Activated B cell treated with CpG ODN at 0.5 μM for 24 hours (primary cell): ENCODE measurements at regions not wholly inside any gene's neighbourhood (a gene's known extent, or its start where the extent isn't known, plus 50 kb on each side); places are given as distances from the start of the nearest gene placed in this dataset.

Experiments used
- ATAC-seq: fragments of 200-7000 bp; cut with Tn5 transposase; one replicate; pipeline ENCODE4 v1.10.0; 2021; ENCODE audit warnings: low read depth, mild to moderate bottlenecking, moderate library complexity
- CTCF ChIA-PET: fragments of 350-600 bp; sonication (Branson Sonifier 250); formaldehyde crosslinking; loops from one replicate; lab custom pipeline; 2021; ENCODE audit warnings: antibody characterized with exemption; lab: Charles Lee
- POLR2A ChIA-PET: fragments of 350-600 bp; sonication (Branson Sonifier 250); formaldehyde crosslinking; loops from one replicate; lab custom pipeline; 2021; ENCODE audit warnings: antibody characterized with exemption; lab: Charles Lee
- DNase-seq: peaks from one replicate; pipeline ENCODE4 v3.0.0; 2022
- H3K27ac Mint-ChIP-seq: one replicate; pipeline ENCODE4 v1.8.0; 2020; ENCODE audit warnings: mixed read lengths
- H3K27me3 Mint-ChIP-seq: one replicate; pipeline ENCODE4 v1.8.0; 2021; ENCODE audit warnings: mixed read lengths
- H3K36me3 Mint-ChIP-seq: one replicate; pipeline ENCODE4 v1.8.0; 2021; ENCODE audit warnings: low read depth, mixed read lengths
- H3K4me1 Mint-ChIP-seq: one replicate; pipeline ENCODE4 v1.8.0; 2021; ENCODE audit warnings: mixed read lengths
- H3K4me3 Mint-ChIP-seq: one replicate; pipeline ENCODE4 v1.8.0; 2020; ENCODE audit warnings: mild to moderate bottlenecking, mixed read lengths
- H3K9me3 Mint-ChIP-seq: one replicate; pipeline ENCODE4 v1.8.0; 2020; ENCODE audit warnings: mixed read lengths
- CTCF ChIP-seq: fragments of 200-600 bp; IDR thresholded peaks from one replicate; pipeline ENCODE4 v1.8.0; 2022; ENCODE audit warnings: antibody characterized with exemption, mild to moderate bottlenecking
- intact Hi-C: fragments of 100-400 bp; cut with micrococcal nuclease; formaldehyde crosslinking; loops from one replicate; pipeline ENCODE4 v1.15.1; 2024

- DNase-seq (peak; percentile 33), ATAC-seq (peak; percentile 84)
- no peaks in the 10 kb centered on the region for H3K27me3 Mint-ChIP-seq
- H3K9me3 Mint-ChIP-seq, result no peaks in the 10 kb centered on the region
- intact Hi-C loops, result loop anchor here (1.0 to 5.0 kb wide), 9 partner anchors 14 to 1393 kb away; partner anchors contain the start of genes FNDC3A and TRIM13
- H3K4me1 Mint-ChIP-seq, result peaks cover 54% of the 10 kb centered on the region
- H3K36me3 Mint-ChIP-seq, result no peaks in the 10 kb centered on the region
- no peak for TF ChIP-seq CTCF
- ChIA-PET POLR2A (interaction anchor here (0.6 to 5.1 kb wide), 36 partner anchors 10 to 434 kb away, joined by 3 to 92 read pairs (median 4); partner anchors contain the start of genes SPRYD7 and TRIM13), CTCF (interaction anchor here (0.7 to 1.2 kb wide), 11 partner anchors 9 to 545 kb away, joined by 3 to 8 read pairs (median 4); no protein-coding TSS in a partner anchor)
- peak overlapping the region; percentile 62 for H3K4me3 Mint-ChIP-seq
- peak overlapping the region; percentile 93 for H3K27ac Mint-ChIP-seq
Observed at GRCh38 chr13:50370303-50370950, 355.2 kb downstream of the KCNRG start.

GRCh38 chr13:50374517-50374916 is 359.3 kb downstream of the KCNRG start:
- CTCF ChIA-PET, result interaction anchor here (0.8 to 1.5 kb wide), 2 partner anchors 12 to 398 kb away, joined by 3 to 4 read pairs; no protein-coding TSS in a partner anchor

GRCh38 chr13:50375792-50376191 is 360.5 kb downstream of the KCNRG start:
- no peak overlapping the region for H3K4me3 Mint-ChIP-seq
- H3K36me3 Mint-ChIP-seq, result no peaks in the 10 kb centered on the region
- H3K27ac Mint-ChIP-seq, result no peak overlapping the region
- intact Hi-C loops, result no loop called here
- H3K27me3 Mint-ChIP-seq, result no peaks in the 10 kb centered on the region
- ChIA-PET CTCF (interaction anchor here (0.7 kb wide), 1 partner anchor 399 kb away, joined by 4 read pairs; no protein-coding TSS in a partner anchor), POLR2A (no interaction called here)
- peaks cover 5% of the 10 kb centered on the region for H3K9me3 Mint-ChIP-seq
- H3K4me1 Mint-ChIP-seq, result peaks cover 15% of the 10 kb centered on the region
- ATAC-seq (no peak), DNase-seq (no peak)
- no peak for TF ChIP-seq CTCF

More at GRCh38 chr13:50374517-50374916, 359.3 kb downstream of the KCNRG start:
- intact Hi-C loops, result loop anchor here (5.0 kb wide), 1 partner anchor 1397 kb away; the partner anchor contains the start of gene FNDC3A
- Mint-ChIP-seq H3K9me3 (no peaks in the 10 kb centered on the region), H3K27me3 (no peaks in the 10 kb centered on the region), H3K4me3 (no peak overlapping the region), H3K27ac (no peak overlapping the region), H3K4me1 (peaks cover 27% of the 10 kb centered on the region), H3K36me3 (no peaks in the 10 kb centered on the region)
- DNase-seq (no peak), ATAC-seq (no peak)
- no peak for TF ChIP-seq CTCF
- POLR2A ChIA-PET, result no interaction called here

GRCh38 chr13:50376895-50377575 is 361.8 kb downstream of the KCNRG start:
- Mint-ChIP-seq H3K9me3 (peaks cover 12% of the 10 kb centered on the region), H3K4me1 (peaks cover 4% of the 10 kb centered on the region), H3K27me3 (no peaks in the 10 kb centered on the region), H3K27ac (no peak overlapping the region), H3K36me3 (peaks cover 3% of the 10 kb centered on the region), H3K4me3 (no peak overlapping the region)
- intact Hi-C loops, result no loop called here
- TF ChIP-seq CTCF, result no peak
- DNase-seq, result no peak
- ATAC-seq, result no peak
- POLR2A ChIA-PET, result interaction anchor here (1.0 kb wide), 1 partner anchor 150 kb away, joined by 3 read pairs; no protein-coding TSS in a partner anchor
- CTCF ChIA-PET, result no interaction called here
